ENCODE measurements at regions not wholly inside any gene's neighbourhood (a gene's known extent, or its start where the extent isn't known, plus 50 kb on each side); places are given as distances from the start of the nearest gene placed in this dataset.

DNA sequence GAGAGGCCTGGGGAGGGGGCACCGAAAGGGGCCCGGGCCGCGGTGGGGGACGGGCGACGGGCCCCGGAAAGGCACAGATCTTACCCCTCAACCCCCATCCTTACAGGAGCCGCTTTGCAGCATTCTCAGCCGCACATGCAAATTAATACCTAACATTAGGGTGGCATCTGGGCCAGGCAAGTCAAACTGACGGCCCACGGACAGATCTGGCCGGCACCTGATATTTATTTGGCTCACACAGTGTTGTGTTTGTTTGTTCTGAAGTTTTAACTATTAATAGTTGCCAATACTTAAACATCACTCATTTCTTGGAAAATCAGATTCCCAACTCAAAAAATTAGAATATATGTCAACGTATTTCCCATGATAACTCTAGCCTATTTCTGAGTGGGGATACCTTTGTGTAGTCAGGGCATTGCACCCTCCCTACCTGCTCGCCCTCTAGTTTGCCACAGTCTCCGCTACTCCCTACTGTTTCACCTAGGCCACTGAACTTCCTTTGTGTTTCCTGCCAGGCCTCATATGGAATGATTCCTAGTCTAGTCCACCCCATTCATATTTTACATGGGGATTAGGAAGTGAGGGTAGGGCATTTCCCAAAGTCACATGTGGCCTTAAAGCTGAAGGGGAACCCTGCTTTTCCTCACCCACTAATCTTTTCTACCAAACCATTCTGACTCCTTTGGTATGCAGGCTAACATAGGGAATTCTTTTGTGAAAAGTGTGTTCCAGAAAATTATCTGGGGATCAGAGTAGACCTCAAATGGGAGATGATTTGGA lies 71.9 kb upstream of the LARP1 start (continued):
- TF ChIP-seq, protein P1, sequence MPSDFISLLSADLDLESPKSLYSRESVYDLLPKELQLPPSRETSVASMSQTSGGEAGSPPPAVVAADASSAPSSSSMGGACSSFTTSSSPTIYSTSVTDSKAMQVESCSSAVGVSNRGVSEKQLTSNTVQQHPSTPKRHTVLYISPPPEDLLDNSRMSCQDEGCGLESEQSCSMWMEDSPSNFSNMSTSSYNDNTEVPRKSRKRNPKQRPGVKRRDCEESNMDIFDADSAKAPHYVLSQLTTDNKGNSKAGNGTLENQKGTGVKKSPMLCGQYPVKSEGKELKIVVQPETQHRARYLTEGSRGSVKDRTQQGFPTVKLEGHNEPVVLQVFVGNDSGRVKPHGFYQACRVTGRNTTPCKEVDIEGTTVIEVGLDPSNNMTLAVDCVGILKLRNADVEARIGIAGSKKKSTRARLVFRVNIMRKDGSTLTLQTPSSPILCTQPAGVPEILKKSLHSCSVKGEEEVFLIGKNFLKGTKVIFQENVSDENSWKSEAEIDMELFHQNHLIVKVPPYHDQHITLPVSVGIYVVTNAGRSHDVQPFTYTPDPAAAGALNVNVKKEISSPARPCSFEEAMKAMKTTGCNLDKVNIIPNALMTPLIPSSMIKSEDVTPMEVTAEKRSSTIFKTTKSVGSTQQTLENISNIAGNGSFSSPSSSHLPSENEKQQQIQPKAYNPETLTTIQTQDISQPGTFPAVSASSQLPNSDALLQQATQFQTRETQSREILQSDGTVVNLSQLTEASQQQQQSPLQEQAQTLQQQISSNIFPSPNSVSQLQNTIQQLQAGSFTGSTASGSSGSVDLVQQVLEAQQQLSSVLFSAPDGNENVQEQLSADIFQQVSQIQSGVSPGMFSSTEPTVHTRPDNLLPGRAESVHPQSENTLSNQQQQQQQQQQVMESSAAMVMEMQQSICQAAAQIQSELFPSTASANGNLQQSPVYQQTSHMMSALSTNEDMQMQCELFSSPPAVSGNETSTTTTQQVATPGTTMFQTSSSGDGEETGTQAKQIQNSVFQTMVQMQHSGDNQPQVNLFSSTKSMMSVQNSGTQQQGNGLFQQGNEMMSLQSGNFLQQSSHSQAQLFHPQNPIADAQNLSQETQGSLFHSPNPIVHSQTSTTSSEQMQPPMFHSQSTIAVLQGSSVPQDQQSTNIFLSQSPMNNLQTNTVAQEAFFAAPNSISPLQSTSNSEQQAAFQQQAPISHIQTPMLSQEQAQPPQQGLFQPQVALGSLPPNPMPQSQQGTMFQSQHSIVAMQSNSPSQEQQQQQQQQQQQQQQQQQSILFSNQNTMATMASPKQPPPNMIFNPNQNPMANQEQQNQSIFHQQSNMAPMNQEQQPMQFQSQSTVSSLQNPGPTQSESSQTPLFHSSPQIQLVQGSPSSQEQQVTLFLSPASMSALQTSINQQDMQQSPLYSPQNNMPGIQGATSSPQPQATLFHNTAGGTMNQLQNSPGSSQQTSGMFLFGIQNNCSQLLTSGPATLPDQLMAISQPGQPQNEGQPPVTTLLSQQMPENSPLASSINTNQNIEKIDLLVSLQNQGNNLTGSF (CRISPR knock-in tag; IDR thresholded peaks at IDR 0.05) = peak; percentile 50; the same call in 1 of the 2 replicates
- TF ChIP-seq FOXP1 (IDR thresholded peaks at IDR 0.05) (no peak), FOXP1 (CRISPR knock-in tag; IDR thresholded peaks at IDR 0.05) (no peak), SMC3 (IDR thresholded peaks at IDR 0.05; ENCODE audit: low read length) (no peak), RXRA (CRISPR knock-in tag; IDR thresholded peaks at IDR 0.05) (no peak), RFXAP (CRISPR knock-in tag; IDR thresholded peaks at IDR 0.05; ENCODE audit: borderline replicate concordance) (no peak), SCMH1 (CRISPR knock-in tag; IDR thresholded peaks at IDR 0.05; ENCODE audit: borderline replicate concordance) (no peak), RXRB (CRISPR knock-in tag; IDR thresholded peaks at IDR 0.05; ENCODE audit: borderline replicate concordance) (no peak), MLLT10 (CRISPR knock-in tag; IDR thresholded peaks at IDR 0.05) (no peak), SKI (IDR thresholded peaks at IDR 0.05; ENCODE audit: partially characterized antibody) (no peak)
- TF ChIP-seq, protein P2, sequence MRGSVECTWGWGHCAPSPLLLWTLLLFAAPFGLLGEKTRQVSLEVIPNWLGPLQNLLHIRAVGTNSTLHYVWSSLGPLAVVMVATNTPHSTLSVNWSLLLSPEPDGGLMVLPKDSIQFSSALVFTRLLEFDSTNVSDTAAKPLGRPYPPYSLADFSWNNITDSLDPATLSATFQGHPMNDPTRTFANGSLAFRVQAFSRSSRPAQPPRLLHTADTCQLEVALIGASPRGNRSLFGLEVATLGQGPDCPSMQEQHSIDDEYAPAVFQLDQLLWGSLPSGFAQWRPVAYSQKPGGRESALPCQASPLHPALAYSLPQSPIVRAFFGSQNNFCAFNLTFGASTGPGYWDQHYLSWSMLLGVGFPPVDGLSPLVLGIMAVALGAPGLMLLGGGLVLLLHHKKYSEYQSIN (CRISPR knock-in tag; IDR thresholded peaks at IDR 0.05; ENCODE audit: borderline replicate concordance) = no peak
- TF ChIP-seq, protein P3, sequence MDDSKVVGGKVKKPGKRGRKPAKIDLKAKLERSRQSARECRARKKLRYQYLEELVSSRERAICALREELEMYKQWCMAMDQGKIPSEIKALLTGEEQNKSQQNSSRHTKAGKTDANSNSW (CRISPR knock-in tag; IDR thresholded peaks at IDR 0.05; ENCODE audit: borderline replicate concordance) = no peak
- TF ChIP-seq, protein P4, sequence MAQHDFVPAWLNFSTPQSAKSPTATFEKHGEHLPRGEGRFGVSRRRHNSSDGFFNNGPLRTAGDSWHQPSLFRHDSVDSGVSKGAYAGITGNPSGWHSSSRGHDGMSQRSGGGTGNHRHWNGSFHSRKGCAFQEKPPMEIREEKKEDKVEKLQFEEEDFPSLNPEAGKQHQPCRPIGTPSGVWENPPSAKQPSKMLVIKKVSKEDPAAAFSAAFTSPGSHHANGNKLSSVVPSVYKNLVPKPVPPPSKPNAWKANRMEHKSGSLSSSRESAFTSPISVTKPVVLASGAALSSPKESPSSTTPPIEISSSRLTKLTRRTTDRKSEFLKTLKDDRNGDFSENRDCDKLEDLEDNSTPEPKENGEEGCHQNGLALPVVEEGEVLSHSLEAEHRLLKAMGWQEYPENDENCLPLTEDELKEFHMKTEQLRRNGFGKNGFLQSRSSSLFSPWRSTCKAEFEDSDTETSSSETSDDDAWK (CRISPR knock-in tag; IDR thresholded peaks at IDR 0.05) = no peak
- TF ChIP-seq, protein P5, sequence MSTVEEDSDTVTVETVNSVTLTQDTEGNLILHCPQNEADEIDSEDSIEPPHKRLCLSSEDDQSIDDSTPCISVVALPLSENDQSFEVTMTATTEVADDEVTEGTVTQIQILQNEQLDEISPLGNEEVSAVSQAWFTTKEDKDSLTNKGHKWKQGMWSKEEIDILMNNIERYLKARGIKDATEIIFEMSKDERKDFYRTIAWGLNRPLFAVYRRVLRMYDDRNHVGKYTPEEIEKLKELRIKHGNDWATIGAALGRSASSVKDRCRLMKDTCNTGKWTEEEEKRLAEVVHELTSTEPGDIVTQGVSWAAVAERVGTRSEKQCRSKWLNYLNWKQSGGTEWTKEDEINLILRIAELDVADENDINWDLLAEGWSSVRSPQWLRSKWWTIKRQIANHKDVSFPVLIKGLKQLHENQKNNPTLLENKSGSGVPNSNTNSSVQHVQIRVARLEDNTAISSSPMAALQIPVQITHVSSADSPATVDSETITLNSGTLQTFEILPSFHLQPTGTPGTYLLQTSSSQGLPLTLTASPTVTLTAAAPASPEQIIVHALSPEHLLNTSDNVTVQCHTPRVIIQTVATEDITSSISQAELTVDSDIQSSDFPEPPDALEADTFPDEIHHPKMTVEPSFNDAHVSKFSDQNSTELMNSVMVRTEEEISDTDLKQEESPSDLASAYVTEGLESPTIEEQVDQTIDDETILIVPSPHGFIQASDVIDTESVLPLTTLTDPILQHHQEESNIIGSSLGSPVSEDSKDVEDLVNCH (CRISPR knock-in tag; IDR thresholded peaks at IDR 0.05) = no peak
- TF ChIP-seq, protein P6, sequence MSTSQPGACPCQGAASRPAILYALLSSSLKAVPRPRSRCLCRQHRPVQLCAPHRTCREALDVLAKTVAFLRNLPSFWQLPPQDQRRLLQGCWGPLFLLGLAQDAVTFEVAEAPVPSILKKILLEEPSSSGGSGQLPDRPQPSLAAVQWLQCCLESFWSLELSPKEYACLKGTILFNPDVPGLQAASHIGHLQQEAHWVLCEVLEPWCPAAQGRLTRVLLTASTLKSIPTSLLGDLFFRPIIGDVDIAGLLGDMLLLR (CRISPR knock-in tag; IDR thresholded peaks at IDR 0.05) = no peak
- TF ChIP-seq, protein P7, sequence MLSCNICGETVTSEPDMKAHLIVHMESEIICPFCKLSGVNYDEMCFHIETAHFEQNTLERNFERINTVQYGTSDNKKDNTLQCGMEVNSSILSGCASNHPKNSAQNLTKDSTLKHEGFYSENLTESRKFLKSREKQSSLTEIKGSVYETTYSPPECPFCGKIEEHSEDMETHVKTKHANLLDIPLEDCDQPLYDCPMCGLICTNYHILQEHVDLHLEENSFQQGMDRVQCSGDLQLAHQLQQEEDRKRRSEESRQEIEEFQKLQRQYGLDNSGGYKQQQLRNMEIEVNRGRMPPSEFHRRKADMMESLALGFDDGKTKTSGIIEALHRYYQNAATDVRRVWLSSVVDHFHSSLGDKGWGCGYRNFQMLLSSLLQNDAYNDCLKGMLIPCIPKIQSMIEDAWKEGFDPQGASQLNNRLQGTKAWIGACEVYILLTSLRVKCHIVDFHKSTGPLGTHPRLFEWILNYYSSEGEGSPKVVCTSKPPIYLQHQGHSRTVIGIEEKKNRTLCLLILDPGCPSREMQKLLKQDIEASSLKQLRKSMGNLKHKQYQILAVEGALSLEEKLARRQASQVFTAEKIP (CRISPR knock-in tag; IDR thresholded peaks at IDR 0.05; ENCODE audit: borderline replicate concordance) = no peak
